Stimulated activated CD8-positive, alpha-beta memory T cell treated with anti-CD3 and anti-CD28 coated beads, Interleukin-4, amount 100 ng/mL, for 1 hour (primary cell): ENCODE measurements at regions not wholly inside any gene's neighbourhood (a gene's known extent, or its start where the extent isn't known, plus 50 kb on each side); places are given as distances from the start of the nearest gene placed in this dataset.

Experiments
- DNase-seq, 2 donors: peaks; one replicate each; pipeline ENCODE4 v3.0.0-alpha.2; 2020; ENCODE audit warnings: low read depth in 2 of 2, low spot score in 1 of 2

- DNase-seq = no peak
Measured at GRCh38 chr5:4662756-4663155, 477.4 kb upstream of the ADAMTS16 start.

DNA sequence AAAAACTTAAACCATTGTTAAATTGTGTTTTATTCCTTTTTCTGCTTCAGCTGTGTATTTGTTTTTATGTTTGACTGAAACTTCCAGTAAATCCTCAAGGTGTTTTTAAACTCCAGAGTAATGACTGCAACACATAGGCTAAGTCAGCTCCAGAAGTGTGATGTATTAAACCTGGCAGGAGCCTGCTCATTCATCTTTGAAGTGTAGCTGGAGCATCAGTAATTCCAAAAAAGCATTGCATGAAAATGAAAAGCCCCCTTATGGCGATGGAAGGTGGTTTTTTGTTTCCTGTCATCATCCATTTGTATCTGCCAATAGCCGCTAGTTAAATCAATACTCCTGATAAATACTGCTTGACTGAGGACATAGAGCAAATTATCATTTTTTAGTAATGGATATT, 474.2 kb upstream of the ADAMTS16 start:
- DNase-seq = no peak

DNA sequence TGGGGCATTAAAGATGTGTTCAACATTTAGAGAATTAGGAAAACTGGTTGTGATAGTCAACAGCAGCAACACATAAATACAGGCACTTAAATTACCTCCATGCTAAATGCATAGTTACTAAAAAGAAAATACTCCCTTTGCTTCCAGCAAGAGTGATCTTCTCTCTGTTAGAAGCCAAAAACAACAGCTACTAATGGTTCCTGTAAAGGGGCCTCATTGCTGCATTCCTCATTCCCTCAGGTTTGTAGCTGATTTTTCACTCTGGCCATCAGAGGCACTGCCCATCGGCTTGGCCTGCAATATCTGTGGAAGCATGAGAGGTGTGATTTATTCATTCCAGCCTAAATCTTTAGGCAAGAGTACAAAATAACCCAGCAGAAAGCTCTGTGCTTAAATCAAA, 466.0 kb upstream of the ADAMTS16 start:
- DNase-seq = no peak

DNA sequence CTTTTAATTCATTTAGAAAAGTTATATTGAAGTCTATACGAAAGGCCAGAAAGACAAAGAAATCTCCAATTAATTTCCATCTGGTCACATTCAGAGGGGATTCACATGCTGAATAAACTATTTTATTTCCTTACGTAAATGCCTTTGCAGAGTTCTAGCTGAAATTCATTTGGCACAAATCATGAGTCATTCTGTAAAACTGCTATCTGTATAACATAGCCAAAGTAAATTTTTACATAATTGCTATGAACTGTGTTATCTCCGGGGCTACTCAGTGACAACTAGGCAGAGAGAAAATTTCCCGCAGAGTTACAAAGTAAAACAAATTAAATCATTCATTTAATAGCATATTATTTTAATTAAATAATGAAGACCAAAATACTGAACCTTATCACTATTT, 463.2 kb upstream of the ADAMTS16 start:
- no peak for DNase-seq

DNA sequence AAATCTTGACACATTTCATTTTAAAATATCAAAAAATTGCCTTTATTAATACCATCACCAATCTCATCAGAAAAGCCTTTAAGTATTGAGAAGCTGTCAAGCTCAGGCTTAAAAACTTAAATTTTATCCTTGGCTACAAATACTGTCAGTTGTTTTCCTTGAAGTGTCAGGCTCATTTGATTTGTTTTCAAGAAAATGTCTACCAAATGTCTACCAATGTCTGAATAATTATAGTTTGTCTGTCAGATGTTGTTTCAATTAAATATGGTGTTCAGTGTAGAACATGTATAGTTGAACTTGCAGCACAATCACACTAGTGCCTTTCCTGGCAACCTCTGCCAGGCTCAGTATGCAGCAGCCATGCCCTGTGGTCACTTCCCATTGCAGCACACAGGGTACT, 455.2 kb upstream of the ADAMTS16 start:
- DNase-seq = no peak

- DNase-seq = no peak
Measured at GRCh38 chr5:4698596-4698995, 441.5 kb upstream of the ADAMTS16 start.

DNA sequence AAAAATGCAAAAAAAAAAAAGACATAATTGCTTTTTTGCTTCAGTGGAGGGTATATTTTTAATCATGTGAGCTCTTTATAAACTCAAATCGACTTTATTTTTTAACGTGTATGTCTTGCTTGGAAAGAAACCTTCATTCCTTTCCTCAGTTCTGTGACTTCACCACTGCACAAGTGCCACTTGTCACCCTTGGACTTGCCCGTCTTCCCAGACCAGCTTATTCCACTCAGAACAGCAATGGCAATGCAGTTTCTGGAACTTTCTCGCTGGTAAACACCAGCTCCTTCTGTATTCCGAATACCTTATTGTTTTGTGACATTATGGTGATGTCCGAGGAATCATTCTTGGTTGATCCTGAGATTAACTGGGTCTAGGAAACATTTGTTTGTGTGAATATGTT, 440.5 kb upstream of the ADAMTS16 start:
- no peak for DNase-seq

GRCh38 chr5:4700069-4700468, 440.1 kb upstream of the ADAMTS16 start:
- no peak for DNase-seq

- no peak for DNase-seq
Measured at GRCh38 chr5:4700871-4701270, 439.3 kb upstream of the ADAMTS16 start.

- no peak for DNase-seq
Measured at GRCh38 chr5:4703931-4704458, 436.1 kb upstream of the ADAMTS16 start.

GRCh38 chr5:4704951-4705350, 435.2 kb upstream of the ADAMTS16 start:
- DNase-seq = no peak

- no peak for DNase-seq
Measured at GRCh38 chr5:4716781-4717180, 423.3 kb upstream of the ADAMTS16 start.

DNA sequence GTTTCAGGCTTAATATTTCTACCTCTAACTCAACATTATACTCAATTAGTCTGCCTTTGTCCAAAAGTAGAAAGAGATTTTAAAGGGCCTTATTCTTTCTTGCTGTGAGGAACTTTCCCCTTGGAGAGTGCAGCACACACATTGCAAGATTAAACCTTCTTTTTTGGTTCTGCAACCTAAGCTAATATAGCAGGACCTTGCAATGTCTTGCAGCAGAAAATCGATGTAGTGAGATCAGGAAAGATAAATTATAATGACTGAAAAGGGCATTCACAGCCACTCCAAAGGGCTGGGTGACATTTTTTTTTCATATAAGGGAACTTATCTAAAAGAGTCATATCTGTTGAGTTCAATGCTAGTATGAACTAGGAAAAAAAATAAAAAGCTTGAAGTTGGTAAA, 422.7 kb upstream of the ADAMTS16 start:
- DNase-seq = no peak

DNA sequence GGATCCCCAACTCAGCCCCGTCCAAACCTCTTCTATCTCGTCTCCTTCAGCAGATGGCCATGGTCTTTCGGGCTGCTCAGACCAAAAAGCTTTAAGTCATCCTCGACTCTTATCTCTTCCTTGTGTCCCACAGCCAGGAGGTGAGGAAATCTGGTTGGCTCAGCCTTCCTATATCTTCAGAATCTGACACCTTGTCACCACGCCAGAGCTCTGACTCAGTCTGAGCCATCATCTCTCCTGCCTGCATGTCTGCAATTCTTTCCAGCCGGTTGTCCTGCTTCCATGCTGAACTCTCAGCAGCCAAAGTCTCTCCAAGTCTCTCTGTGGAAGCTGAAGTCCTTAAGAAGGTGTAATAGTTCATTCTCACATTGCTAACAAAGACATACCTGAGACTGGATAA, 419.3 kb upstream of the ADAMTS16 start:
- no peak for DNase-seq

DNA sequence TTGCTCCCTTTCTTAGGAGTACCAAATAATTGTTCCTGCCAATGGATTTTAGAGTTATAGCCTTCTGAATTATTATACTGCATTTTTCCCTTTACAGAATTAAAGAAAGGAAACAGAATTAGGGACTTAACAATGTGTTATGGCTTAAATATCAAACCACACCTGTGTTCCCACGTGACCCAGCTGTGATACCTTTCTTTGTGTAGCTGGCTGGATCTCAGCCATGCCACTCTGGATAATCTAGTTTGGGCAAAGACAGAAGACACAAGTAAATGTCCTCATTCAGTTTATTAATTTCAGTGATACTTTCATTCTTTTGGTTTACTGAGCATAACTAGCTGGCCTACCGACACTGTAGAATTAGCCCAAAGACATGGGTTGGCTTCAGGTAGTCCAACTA, 417.2 kb upstream of the ADAMTS16 start:
- DNase-seq = no peak

- no peak for DNase-seq
Measured at GRCh38 chr5:4725594-4725993, 414.5 kb upstream of the ADAMTS16 start.

DNA sequence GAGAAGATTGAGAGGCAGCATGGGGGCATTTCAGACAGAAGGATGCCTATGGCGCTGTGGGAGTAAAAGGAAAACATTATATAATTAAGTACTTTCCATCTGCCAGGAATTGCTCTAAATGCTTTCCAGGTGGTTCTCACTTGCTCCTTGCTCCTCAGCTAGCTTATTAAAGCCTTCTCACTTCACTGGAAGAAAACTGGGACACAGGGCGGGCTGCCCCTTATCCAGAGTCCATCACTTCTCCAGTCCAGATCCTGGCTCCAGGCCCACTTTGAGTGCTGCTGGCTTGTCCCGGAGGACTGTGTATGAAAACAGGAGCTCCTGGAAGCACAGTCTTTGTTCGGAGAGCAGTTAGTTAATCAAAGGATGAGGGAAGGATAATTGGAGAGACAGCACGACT, 409.9 kb upstream of the ADAMTS16 start:
- DNase-seq = no peak

DNA sequence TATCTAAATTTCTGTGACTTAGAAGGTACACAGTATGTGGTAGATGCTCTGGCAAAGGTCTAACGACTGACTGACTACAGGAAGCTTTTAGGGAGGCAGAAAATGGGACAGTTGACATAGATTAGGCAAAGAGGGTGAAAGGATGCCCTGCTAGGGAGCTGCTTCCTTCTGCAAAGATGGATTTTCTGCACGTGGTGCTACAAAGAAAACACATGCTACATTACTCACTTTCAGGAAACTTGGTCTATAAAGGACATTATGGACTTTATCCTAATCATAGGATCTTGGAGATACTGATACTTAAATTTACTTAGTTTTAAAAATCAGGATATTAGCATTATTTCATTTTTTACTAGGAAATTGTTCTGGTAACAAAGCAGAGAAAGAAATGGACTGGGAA, 405.8 kb upstream of the ADAMTS16 start:
- no peak for DNase-seq

- DNase-seq = no peak
Measured at GRCh38 chr5:4735261-4735660, 404.9 kb upstream of the ADAMTS16 start.

DNA sequence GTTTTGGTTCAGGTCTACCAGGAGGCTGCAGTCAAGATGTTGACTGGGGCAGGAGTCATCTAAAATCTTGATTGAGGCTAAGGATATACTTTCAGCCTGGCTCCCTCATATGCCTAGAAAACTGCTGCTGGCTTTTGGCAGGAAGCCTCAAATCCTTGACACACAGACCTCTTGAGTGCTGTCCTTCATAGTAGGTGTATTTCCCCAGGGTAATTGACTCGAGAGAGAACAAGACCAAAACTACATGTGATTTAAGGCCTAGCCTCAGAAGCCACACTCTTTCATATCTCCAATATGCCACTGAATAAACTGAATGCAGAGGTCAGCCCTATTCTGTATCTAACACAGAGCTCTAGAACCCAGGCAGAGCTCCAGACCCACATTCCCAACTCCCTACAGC, 402.3 kb upstream of the ADAMTS16 start:
- DNase-seq = no peak

DNA sequence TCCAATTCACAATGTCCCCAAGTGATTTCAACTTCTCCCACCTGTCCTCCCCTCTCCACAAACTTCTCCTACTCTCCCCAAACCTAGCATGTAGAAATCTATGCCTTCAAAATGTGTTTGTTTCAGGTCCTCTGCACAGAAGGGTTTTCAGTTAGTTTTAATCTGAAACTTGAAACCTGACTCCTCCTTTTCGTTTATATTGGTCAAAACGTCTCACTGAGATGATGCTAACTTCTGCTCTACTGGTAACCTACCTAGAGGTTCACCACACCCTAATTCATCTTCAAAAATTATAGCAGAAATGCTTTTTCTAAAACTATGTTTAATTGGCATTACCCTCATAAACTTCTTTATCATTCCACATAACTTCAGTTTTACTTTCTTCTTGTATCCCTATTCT, 401.8 kb upstream of the ADAMTS16 start:
- DNase-seq = no peak

DNA sequence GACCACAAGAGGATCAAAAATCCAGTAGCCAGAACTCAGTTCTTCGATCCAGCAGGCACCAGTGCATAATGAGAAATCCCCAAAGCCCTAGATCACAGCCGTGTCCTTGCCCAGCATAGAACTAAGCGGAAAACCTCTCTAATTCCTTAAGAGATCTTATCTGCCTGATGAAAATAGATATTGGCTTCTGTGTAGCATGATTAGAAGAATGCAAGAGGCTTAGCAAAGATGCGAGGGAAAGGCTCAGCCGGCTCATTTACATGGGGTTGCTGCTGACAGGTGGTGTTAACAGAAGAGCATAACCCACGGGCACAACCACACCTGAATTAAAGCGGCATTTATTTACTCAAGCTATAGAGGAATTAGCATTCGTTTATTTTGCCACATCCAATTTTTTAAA, 400.0 kb upstream of the ADAMTS16 start:
- DNase-seq = no peak

GRCh38 chr5:4758550-4758949, 381.6 kb upstream of the ADAMTS16 start:
- no peak for DNase-seq

DNA sequence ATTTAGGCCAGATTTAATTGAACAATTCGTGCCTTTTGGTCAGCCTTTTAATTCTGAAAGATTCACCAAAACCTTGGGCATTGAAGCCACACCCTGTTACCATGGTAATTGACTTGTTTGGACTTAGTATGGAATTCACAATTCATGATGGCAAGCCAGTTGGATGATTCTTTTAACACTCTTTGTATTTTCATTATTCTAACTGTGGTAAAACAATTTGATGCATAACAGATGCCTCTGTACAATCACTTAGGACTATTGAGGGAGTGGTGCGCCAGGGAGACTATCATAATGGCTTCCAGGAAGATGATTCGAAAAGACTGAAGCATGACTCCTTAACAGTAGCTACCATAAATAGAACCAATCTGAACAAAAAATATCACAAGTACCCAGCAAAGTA, 381.1 kb upstream of the ADAMTS16 start:
- DNase-seq = no peak
